ENCODE measurements at regions not wholly inside any gene's neighbourhood (a gene's known extent, or its start where the extent isn't known, plus 50 kb on each side); places are given as distances from the start of the nearest gene placed in this dataset.

GRCh38 chr6:139640921-139641320 is 266.5 kb upstream of the CITED2 start:
- in situ Hi-C loops (cut with HindIII; ENCODE audit: low pct_ligation_motif_present, low pct_unique_long_range_greater_than_20kb, low sequenced_read_pairs): no loop called here
- no peak for DNase-seq

- DNase-seq: no peak
- in situ Hi-C loops (cut with HindIII; ENCODE audit: low pct_ligation_motif_present, low pct_unique_long_range_greater_than_20kb, low sequenced_read_pairs): no loop called here
These were observed 266.0 kb upstream of the CITED2 start for GRCh38 chr6:139640448-139640847.

- DNase-seq: no peak
- in situ Hi-C loops (cut with HindIII; ENCODE audit: low pct_ligation_motif_present, low pct_unique_long_range_greater_than_20kb, low sequenced_read_pairs): no loop called here
These were observed 265.1 kb upstream of the CITED2 start for GRCh38 chr6:139639507-139639906.

GRCh38 chr6:139638179-139638941 is 263.9 kb upstream of the CITED2 start:
- in situ Hi-C loops (cut with HindIII; ENCODE audit: low pct_ligation_motif_present, low pct_unique_long_range_greater_than_20kb, low sequenced_read_pairs): no loop called here
- DNase-seq: no peak

- in situ Hi-C loops (cut with HindIII; ENCODE audit: low pct_ligation_motif_present, low pct_unique_long_range_greater_than_20kb, low sequenced_read_pairs): no loop called here
- no peak for DNase-seq
These were observed 263.3 kb upstream of the CITED2 start for GRCh38 chr6:139637766-139638165.

- no peak for DNase-seq
- in situ Hi-C loops (cut with HindIII; ENCODE audit: low pct_ligation_motif_present, low pct_unique_long_range_greater_than_20kb, low sequenced_read_pairs): no loop called here
These were observed 261.9 kb upstream of the CITED2 start for GRCh38 chr6:139636391-139636790.

- in situ Hi-C loops (cut with HindIII; ENCODE audit: low pct_ligation_motif_present, low pct_unique_long_range_greater_than_20kb, low sequenced_read_pairs): no loop called here
- no peak for DNase-seq
These were observed 261.1 kb upstream of the CITED2 start for GRCh38 chr6:139635401-139636130.

- in situ Hi-C loops (cut with HindIII; ENCODE audit: low pct_ligation_motif_present, low pct_unique_long_range_greater_than_20kb, low sequenced_read_pairs): no loop called here
- DNase-seq: no peak
These were observed 258.4 kb upstream of the CITED2 start for GRCh38 chr6:139632840-139633239.

- in situ Hi-C loops (cut with HindIII; ENCODE audit: low pct_ligation_motif_present, low pct_unique_long_range_greater_than_20kb, low sequenced_read_pairs): no loop called here
- DNase-seq: no peak
These were observed 253.8 kb upstream of the CITED2 start for GRCh38 chr6:139628270-139628669.

GRCh38 chr6:139627091-139627490 is 252.6 kb upstream of the CITED2 start:
- DNase-seq: no peak
- in situ Hi-C loops (cut with HindIII; ENCODE audit: low pct_ligation_motif_present, low pct_unique_long_range_greater_than_20kb, low sequenced_read_pairs): no loop called here

GRCh38 chr6:139625998-139626975 is 251.8 kb upstream of the CITED2 start:
- DNase-seq: no peak
- in situ Hi-C loops (cut with HindIII; ENCODE audit: low pct_ligation_motif_present, low pct_unique_long_range_greater_than_20kb, low sequenced_read_pairs): no loop called here

GRCh38 chr6:139625081-139625939 is 250.9 kb upstream of the CITED2 start:
- no peak for DNase-seq
- in situ Hi-C loops (cut with HindIII; ENCODE audit: low pct_ligation_motif_present, low pct_unique_long_range_greater_than_20kb, low sequenced_read_pairs): no loop called here

GRCh38 chr6:139623372-139623771 is 248.9 kb upstream of the CITED2 start:
- in situ Hi-C loops (cut with HindIII; ENCODE audit: low pct_ligation_motif_present, low pct_unique_long_range_greater_than_20kb, low sequenced_read_pairs): no loop called here
- no peak for DNase-seq

GRCh38 chr6:139613496-139613895 is 239.0 kb upstream of the CITED2 start:
- DNase-seq: no peak
- in situ Hi-C loops (cut with HindIII; ENCODE audit: low pct_ligation_motif_present, low pct_unique_long_range_greater_than_20kb, low sequenced_read_pairs): no loop called here

GRCh38 chr6:139612135-139612465 is 237.7 kb upstream of the CITED2 start:
- no peak for DNase-seq
- in situ Hi-C loops (cut with HindIII; ENCODE audit: low pct_ligation_motif_present, low pct_unique_long_range_greater_than_20kb, low sequenced_read_pairs): no loop called here

GRCh38 chr6:139611327-139612134 is 237.1 kb upstream of the CITED2 start:
- in situ Hi-C loops (cut with HindIII; ENCODE audit: low pct_ligation_motif_present, low pct_unique_long_range_greater_than_20kb, low sequenced_read_pairs): no loop called here
- no peak for DNase-seq

- no peak for DNase-seq
- in situ Hi-C loops (cut with HindIII; ENCODE audit: low pct_ligation_motif_present, low pct_unique_long_range_greater_than_20kb, low sequenced_read_pairs): no loop called here
These were observed 234.2 kb upstream of the CITED2 start for GRCh38 chr6:139608466-139609261.

Data from ACHN (cell line).